T-helper 2 cell treated with Interferon-gamma antibody and Interleukin-4, amounts not matched to agents 5 μg/mL and 100 μg/mL, for 36 hours (primary cell): ENCODE measurements at regions not wholly inside any gene's neighbourhood (a gene's known extent, or its start where the extent isn't known, plus 50 kb on each side); places are given as distances from the start of the nearest gene placed in this dataset.

Source experiments
- DNase-seq: peaks from one replicate; pipeline ENCODE4 v3.0.0; 2021; ENCODE audit warnings: low spot score
- H3K27ac Mint-ChIP-seq: one replicate; pipeline ENCODE4 v1.8.0; 2021; ENCODE audit warnings: mild to moderate bottlenecking, mixed read lengths
- H3K27me3 Mint-ChIP-seq: one replicate; pipeline ENCODE4 v1.8.0; 2021; ENCODE audit warnings: low read depth, mixed read lengths
- H3K36me3 Mint-ChIP-seq: one replicate; pipeline ENCODE4 v1.8.0; 2021; ENCODE audit warnings: low read depth, mixed read lengths
- H3K4me1 Mint-ChIP-seq: one replicate; pipeline ENCODE4 v1.8.0; 2021; ENCODE audit warnings: low read depth, mixed read lengths
- H3K4me3 Mint-ChIP-seq: one replicate; pipeline ENCODE4 v1.8.0; 2022; ENCODE audit warnings: mild to moderate bottlenecking, moderate library complexity, mixed read lengths
- H3K9me3 Mint-ChIP-seq: one replicate; pipeline ENCODE4 v1.8.0; 2021; ENCODE audit warnings: mixed read lengths

DNA sequence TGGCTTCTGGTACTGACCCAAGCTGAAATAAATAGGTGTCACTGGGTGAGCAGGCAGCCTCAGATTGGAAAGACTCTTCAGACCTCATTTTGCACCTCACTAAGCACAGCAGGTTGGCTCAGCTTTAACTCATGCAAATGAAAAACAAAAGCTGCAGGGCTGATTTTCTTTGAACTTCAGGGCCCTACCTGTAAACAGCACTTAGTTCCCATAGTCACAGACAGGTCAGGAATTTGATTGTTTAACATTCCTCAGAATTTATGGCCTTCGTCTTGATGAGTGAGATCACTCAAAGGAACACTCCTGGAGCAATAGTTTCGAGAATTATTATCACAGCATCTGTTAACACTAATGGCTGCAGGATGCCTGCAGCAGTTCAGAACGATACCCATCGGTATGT lies 718.5 kb downstream of the EFNB2 start:
- H3K27ac Mint-ChIP-seq: no peak overlapping the region
- no peaks in the 10 kb centered on the region for H3K36me3 Mint-ChIP-seq
- no peaks in the 10 kb centered on the region for H3K9me3 Mint-ChIP-seq
- no peaks in the 10 kb centered on the region for H3K27me3 Mint-ChIP-seq
- no peak overlapping the region for H3K4me3 Mint-ChIP-seq
- no peak for DNase-seq
- H3K4me1 Mint-ChIP-seq: no peaks in the 10 kb centered on the region

GRCh38 chr13:105814902-105815250 lies 720.6 kb downstream of the EFNB2 start:
- DNase-seq: no peak
- no peaks in the 10 kb centered on the region for H3K4me1 Mint-ChIP-seq
- no peaks in the 10 kb centered on the region for H3K27me3 Mint-ChIP-seq
- H3K27ac Mint-ChIP-seq: no peak overlapping the region
- H3K9me3 Mint-ChIP-seq: no peaks in the 10 kb centered on the region
- no peak overlapping the region for H3K4me3 Mint-ChIP-seq
- no peaks in the 10 kb centered on the region for H3K36me3 Mint-ChIP-seq

- Mint-ChIP-seq H3K27ac (no peak overlapping the region), H3K9me3 (peaks cover 3% of the 10 kb centered on the region), H3K27me3 (no peaks in the 10 kb centered on the region), H3K4me3 (no peak overlapping the region), H3K4me1 (no peaks in the 10 kb centered on the region), H3K36me3 (no peaks in the 10 kb centered on the region)
- DNase-seq: no peak
These were observed 721.1 kb downstream of the EFNB2 start for GRCh38 chr13:105814219-105814901.

- H3K9me3 Mint-ChIP-seq: peaks cover 5% of the 10 kb centered on the region
- H3K36me3 Mint-ChIP-seq: no peaks in the 10 kb centered on the region
- no peak for DNase-seq
- no peak overlapping the region for H3K27ac Mint-ChIP-seq
- no peak overlapping the region for H3K4me3 Mint-ChIP-seq
- H3K27me3 Mint-ChIP-seq: no peaks in the 10 kb centered on the region
- H3K4me1 Mint-ChIP-seq: no peaks in the 10 kb centered on the region
These were observed 728.9 kb downstream of the EFNB2 start for GRCh38 chr13:105806628-105806920.

- DNase-seq: no peak
- no peak overlapping the region for H3K27ac Mint-ChIP-seq
- H3K4me3 Mint-ChIP-seq: no peak overlapping the region
- H3K27me3 Mint-ChIP-seq: no peaks in the 10 kb centered on the region
- H3K4me1 Mint-ChIP-seq: no peaks in the 10 kb centered on the region
- peaks cover 5% of the 10 kb centered on the region for H3K9me3 Mint-ChIP-seq
- H3K36me3 Mint-ChIP-seq: no peaks in the 10 kb centered on the region
These were observed 729.4 kb downstream of the EFNB2 start for GRCh38 chr13:105805892-105806627.

GRCh38 chr13:105804561-105805190 lies 730.8 kb downstream of the EFNB2 start:
- no peaks in the 10 kb centered on the region for H3K36me3 Mint-ChIP-seq
- H3K27me3 Mint-ChIP-seq: no peaks in the 10 kb centered on the region
- peaks cover 5% of the 10 kb centered on the region for H3K9me3 Mint-ChIP-seq
- no peaks in the 10 kb centered on the region for H3K4me1 Mint-ChIP-seq
- DNase-seq: no peak
- H3K4me3 Mint-ChIP-seq: no peak overlapping the region
- H3K27ac Mint-ChIP-seq: no peak overlapping the region

DNA sequence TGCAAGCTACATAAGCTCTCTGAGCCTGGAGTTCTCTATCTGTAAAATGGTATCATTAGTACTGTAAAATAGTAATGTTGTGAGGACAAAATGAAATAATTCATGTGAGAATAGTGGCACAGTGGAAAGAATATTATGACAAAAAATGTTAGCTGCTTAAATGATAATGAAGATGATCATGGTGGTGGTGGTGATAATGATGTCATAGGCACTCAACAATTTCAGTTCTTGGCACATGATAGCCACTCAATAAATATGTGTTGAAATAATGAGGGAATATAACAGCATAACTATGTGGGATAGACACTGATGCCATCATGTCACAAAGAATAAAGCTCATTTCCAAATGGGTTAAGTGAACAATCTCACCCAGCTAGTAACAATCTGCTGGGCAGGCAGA lies 736.3 kb downstream of the EFNB2 start:
- no peak overlapping the region for H3K27ac Mint-ChIP-seq
- DNase-seq: no peak
- H3K9me3 Mint-ChIP-seq: no peaks in the 10 kb centered on the region
- H3K4me3 Mint-ChIP-seq: no peak overlapping the region
- no peaks in the 10 kb centered on the region for H3K27me3 Mint-ChIP-seq
- no peaks in the 10 kb centered on the region for H3K36me3 Mint-ChIP-seq
- no peaks in the 10 kb centered on the region for H3K4me1 Mint-ChIP-seq

GRCh38 chr13:105798541-105798940 lies 736.9 kb downstream of the EFNB2 start:
- DNase-seq: no peak
- H3K27ac Mint-ChIP-seq: no peak overlapping the region
- no peaks in the 10 kb centered on the region for H3K36me3 Mint-ChIP-seq
- H3K9me3 Mint-ChIP-seq: peaks cover 3% of the 10 kb centered on the region
- no peaks in the 10 kb centered on the region for H3K4me1 Mint-ChIP-seq
- no peak overlapping the region for H3K4me3 Mint-ChIP-seq
- H3K27me3 Mint-ChIP-seq: no peaks in the 10 kb centered on the region

GRCh38 chr13:105796081-105796480 lies 739.4 kb downstream of the EFNB2 start:
- H3K4me1 Mint-ChIP-seq: no peaks in the 10 kb centered on the region
- H3K27me3 Mint-ChIP-seq: no peaks in the 10 kb centered on the region
- no peaks in the 10 kb centered on the region for H3K36me3 Mint-ChIP-seq
- DNase-seq: no peak
- H3K27ac Mint-ChIP-seq: no peak overlapping the region
- H3K9me3 Mint-ChIP-seq: peaks cover 3% of the 10 kb centered on the region
- H3K4me3 Mint-ChIP-seq: no peak overlapping the region

GRCh38 chr13:105790923-105791322 lies 744.5 kb downstream of the EFNB2 start:
- H3K27ac Mint-ChIP-seq: no peak overlapping the region
- no peaks in the 10 kb centered on the region for H3K27me3 Mint-ChIP-seq
- no peaks in the 10 kb centered on the region for H3K4me1 Mint-ChIP-seq
- no peak for DNase-seq
- H3K9me3 Mint-ChIP-seq: peaks cover 3% of the 10 kb centered on the region
- H3K36me3 Mint-ChIP-seq: no peaks in the 10 kb centered on the region
- no peak overlapping the region for H3K4me3 Mint-ChIP-seq

GRCh38 chr13:105788530-105788929 lies 746.9 kb downstream of the EFNB2 start:
- Mint-ChIP-seq H3K36me3 (no peaks in the 10 kb centered on the region), H3K4me3 (no peak overlapping the region), H3K9me3 (no peaks in the 10 kb centered on the region), H3K27ac (no peak overlapping the region), H3K4me1 (no peaks in the 10 kb centered on the region), H3K27me3 (no peaks in the 10 kb centered on the region)
- DNase-seq: no peak

GRCh38 chr13:105787632-105788031 lies 747.8 kb downstream of the EFNB2 start:
- H3K27ac Mint-ChIP-seq: no peak overlapping the region
- no peak for DNase-seq
- H3K9me3 Mint-ChIP-seq: no peaks in the 10 kb centered on the region
- no peak overlapping the region for H3K4me3 Mint-ChIP-seq
- H3K4me1 Mint-ChIP-seq: no peaks in the 10 kb centered on the region
- no peaks in the 10 kb centered on the region for H3K36me3 Mint-ChIP-seq
- H3K27me3 Mint-ChIP-seq: no peaks in the 10 kb centered on the region

GRCh38 chr13:105785436-105785835 lies 750.0 kb downstream of the EFNB2 start:
- Mint-ChIP-seq H3K9me3 (no peaks in the 10 kb centered on the region), H3K27me3 (no peaks in the 10 kb centered on the region)

DNA sequence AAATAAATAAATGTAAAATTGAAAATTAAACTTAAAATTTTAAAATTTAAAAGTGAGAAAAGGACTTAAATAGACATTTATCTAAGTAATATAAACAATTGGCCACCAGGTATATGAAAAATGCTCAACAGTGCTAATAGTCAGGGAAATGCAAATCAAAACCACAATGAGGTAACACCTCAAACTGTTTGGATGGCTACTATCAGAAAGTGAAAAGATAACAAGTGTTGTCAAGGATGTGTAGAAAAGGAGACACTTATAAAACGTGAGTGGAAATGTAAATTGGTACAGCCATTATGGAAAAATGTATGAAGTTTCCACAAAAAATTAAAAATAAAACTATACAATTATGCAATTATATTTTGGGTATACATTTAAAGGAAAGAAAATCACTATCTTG lies 752.2 kb downstream of the EFNB2 start:
- H3K27me3 Mint-ChIP-seq: no peaks in the 10 kb centered on the region
- DNase-seq: no peak
- H3K27ac Mint-ChIP-seq: no peak overlapping the region
- H3K4me3 Mint-ChIP-seq: no peak overlapping the region
- no peaks in the 10 kb centered on the region for H3K9me3 Mint-ChIP-seq
- no peaks in the 10 kb centered on the region for H3K36me3 Mint-ChIP-seq
- no peaks in the 10 kb centered on the region for H3K4me1 Mint-ChIP-seq

More at GRCh38 chr13:105785436-105785835, 750.0 kb downstream of the EFNB2 start:
- H3K36me3 Mint-ChIP-seq: no peaks in the 10 kb centered on the region
- H3K27ac Mint-ChIP-seq: no peak overlapping the region
- H3K4me1 Mint-ChIP-seq: no peaks in the 10 kb centered on the region
- DNase-seq: no peak
- no peak overlapping the region for H3K4me3 Mint-ChIP-seq
